Right lobe of liver (tissue), 4 donors: ENCODE measurements at regions not wholly inside any gene's neighbourhood (a gene's known extent, or its start where the extent isn't known, plus 50 kb on each side); places are given as distances from the start of the nearest gene placed in this dataset.

ENCODE experiments used
- POLR2A ChIP-seq: fragments of 450-650 bp; IDR thresholded peaks from one replicate; pipeline ENCODE4 v1.6.1; 2017; ENCODE audit warnings: antibody characterized with exemption, mild to moderate bottlenecking
- TF ChIP-seq, protein P1 (sequence below), 4 donors: fragments of 200-600 bp in 3 of 4; fragments of 450-650 bp in 1 of 4; IDR thresholded peaks; one replicate each; pipeline versions ENCODE4 v1.5.1 to v1.8.0; 2016 to 2022; ENCODE audit warnings: antibody characterized with exemption in 4 of 4, mild to moderate bottlenecking in 2 of 4
- donor health status: DM: no; HTN: no; CAD: no.
- donor health status: DM: no; HTN: no; CAD: no.
- donor health status: DM: no; HTN: yes; CAD: no.

DNA sequence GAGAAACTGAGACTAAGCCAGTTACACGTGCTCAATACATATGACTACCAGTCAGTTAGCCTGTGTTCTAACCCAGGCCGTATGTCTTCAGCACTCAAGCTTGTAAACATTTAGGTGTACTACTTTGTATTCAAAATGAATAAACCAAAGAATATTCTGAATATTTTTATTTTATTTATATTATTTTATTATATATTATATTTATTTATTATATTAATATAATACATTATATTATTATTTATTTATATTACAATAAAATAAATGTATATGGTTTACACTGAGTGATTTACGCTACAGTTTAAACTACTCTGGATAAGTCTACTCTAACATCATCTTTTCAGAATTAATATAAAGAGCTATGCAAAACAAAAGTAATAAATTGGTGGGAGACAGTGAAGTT is 691.5 kb downstream of the CENPC start:
- TF ChIP-seq, protein P1, sequence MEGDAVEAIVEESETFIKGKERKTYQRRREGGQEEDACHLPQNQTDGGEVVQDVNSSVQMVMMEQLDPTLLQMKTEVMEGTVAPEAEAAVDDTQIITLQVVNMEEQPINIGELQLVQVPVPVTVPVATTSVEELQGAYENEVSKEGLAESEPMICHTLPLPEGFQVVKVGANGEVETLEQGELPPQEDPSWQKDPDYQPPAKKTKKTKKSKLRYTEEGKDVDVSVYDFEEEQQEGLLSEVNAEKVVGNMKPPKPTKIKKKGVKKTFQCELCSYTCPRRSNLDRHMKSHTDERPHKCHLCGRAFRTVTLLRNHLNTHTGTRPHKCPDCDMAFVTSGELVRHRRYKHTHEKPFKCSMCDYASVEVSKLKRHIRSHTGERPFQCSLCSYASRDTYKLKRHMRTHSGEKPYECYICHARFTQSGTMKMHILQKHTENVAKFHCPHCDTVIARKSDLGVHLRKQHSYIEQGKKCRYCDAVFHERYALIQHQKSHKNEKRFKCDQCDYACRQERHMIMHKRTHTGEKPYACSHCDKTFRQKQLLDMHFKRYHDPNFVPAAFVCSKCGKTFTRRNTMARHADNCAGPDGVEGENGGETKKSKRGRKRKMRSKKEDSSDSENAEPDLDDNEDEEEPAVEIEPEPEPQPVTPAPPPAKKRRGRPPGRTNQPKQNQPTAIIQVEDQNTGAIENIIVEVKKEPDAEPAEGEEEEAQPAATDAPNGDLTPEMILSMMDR (IDR thresholded peaks at IDR 0.05) = no peak
- TF ChIP-seq POLR2A = no peak
